PC-9 (cell line): ENCODE measurements at regions not wholly inside any gene's neighbourhood (a gene's known extent, or its start where the extent isn't known, plus 50 kb on each side); places are given as distances from the start of the nearest gene placed in this dataset.

Source experiments
- BruUV-seq: library from RNA; stranded (reverse); fragments of 400-500 nt; replicated peaks from 2 replicates; lab custom pipeline; 2021; lab: Mats Ljungman, UMichigan
- CTCF ChIA-PET: fragments of 300-600 bp; sonication (Branson Sonifier 250); formaldehyde crosslinking; loops from one replicate; lab custom pipeline; 2022; ENCODE audit warnings: antibody characterized with exemption; lab: Charles Lee
- POLR2A ChIA-PET: fragments of 300-600 bp; sonication (Branson Sonifier 250); formaldehyde crosslinking; loops from one replicate; lab custom pipeline; 2022; ENCODE audit warnings: antibody characterized with exemption; ENCODE audit not compliant: unreplicated experiment; lab: Charles Lee
- DNase-seq, 2 experiments: peaks; one replicate each; pipeline versions ENCODE4 v3.0.0 to v3.0.0-alpha.2; 2015 to 2022; ENCODE audit warnings: mixed read lengths in 1 of 2
- H2AFZ ChIP-seq: fragments of 200-600 bp; sonication (generic); 2 replicates; pipeline ENCODE4 v1.8.1; 2017; ENCODE audit warnings: antibody characterized with exemption
- H3F3A ChIP-seq: fragments of 200-600 bp; sonication (generic); 2 replicates; pipeline ENCODE4 v1.8.1; 2017; ENCODE audit warnings: antibody characterized with exemption, mild to moderate bottlenecking, low read depth; ENCODE audit not compliant: insufficient read depth
- H3K27ac ChIP-seq: fragments of 200-600 bp; sonication (generic); 2 replicates; pipeline ENCODE4 v1.6.1; 2016; ENCODE audit warnings: mixed run types
- H3K27me3 ChIP-seq: fragments of 200-600 bp; sonication (generic); 2 replicates; pipeline ENCODE4 v1.6.1; 2016; ENCODE audit warnings: low read depth, mixed run types; ENCODE audit not compliant: insufficient read depth
- H3K36me3 ChIP-seq: fragments of 200-600 bp; sonication (generic); 2 replicates; pipeline ENCODE4 v1.6.1; 2016; ENCODE audit warnings: low read depth, mixed run types
- H3K4me1 ChIP-seq: fragments of 200-600 bp; sonication (generic); replicated peaks from 2 replicates; pipeline ENCODE4 v1.6.1; 2016; ENCODE audit warnings: mixed run types; ENCODE audit not compliant: insufficient read depth
- H3K4me2 ChIP-seq: fragments of 200-600 bp; sonication (generic); 2 replicates; pipeline ENCODE4 v1.6.1; 2017; ENCODE audit warnings: mixed run types
- H3K4me3 ChIP-seq: fragments of 200-600 bp; sonication (generic); 2 replicates; pipeline ENCODE4 v1.6.1; 2016; ENCODE audit warnings: mixed run types
- H3K79me2 ChIP-seq: fragments of 200-600 bp; sonication (generic); 2 replicates; pipeline ENCODE4 v1.6.1; 2017; ENCODE audit warnings: low read depth, mixed run types
- H3K9me2 ChIP-seq: fragments of 200-600 bp; sonication (generic); 2 replicates; pipeline ENCODE4 v1.8.1; 2017; ENCODE audit warnings: mild to moderate bottlenecking; ENCODE audit not compliant: insufficient read depth
- H3K9me3 ChIP-seq: fragments of 200-600 bp; sonication (generic); 2 replicates; pipeline ENCODE4 v1.8.1; 2016; ENCODE audit warnings: low read depth; ENCODE audit not compliant: insufficient read depth
- H4K20me1 ChIP-seq: fragments of 200-600 bp; sonication (generic); 2 replicates; pipeline ENCODE4 v1.8.1; 2017; ENCODE audit not compliant: insufficient read depth
- EZH2 ChIP-seq: fragments of 200-600 bp; sonication (generic); IDR thresholded peaks from 2 replicates; pipeline ENCODE4 v1.8.0; 2017; ENCODE audit warnings: antibody characterized with exemption, low read depth
- intact Hi-C: fragments of 100-400 bp; cut with micrococcal nuclease; formaldehyde crosslinking; loops from one replicate; pipeline ENCODE4 v1.10.0; 2022; ENCODE audit not compliant: unreplicated experiment
- TF ChIP-seq, protein P1 (sequence below): fragments of 200-600 bp; sonication (generic); conservative IDR thresholded peaks from 2 replicates; pipeline ENCODE4 v1.6.1; 2017; ENCODE audit warnings: mixed run types, antibody characterized with exemption, mild to moderate bottlenecking, moderate library complexity

DNA sequence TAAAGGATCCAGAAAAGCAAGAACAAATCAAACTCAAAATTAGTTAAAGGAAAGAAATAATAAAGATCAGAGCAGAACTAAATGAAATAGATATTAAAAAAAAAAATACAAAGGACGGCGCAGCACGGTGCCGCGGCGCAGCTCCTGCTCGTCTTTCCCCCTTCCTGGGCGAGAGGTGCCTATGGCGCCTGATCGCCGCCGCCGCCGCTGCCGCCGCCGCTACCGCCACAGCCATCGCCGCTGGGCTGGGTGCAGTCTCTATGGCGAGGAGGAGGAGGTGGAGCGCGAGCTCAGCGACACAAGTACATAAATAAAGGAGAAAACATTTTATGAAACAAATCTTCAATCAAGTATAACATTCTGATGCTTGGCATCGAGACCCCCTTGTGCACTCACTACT, 77.6 kb upstream of the VANGL1 start:
- Histone ChIP-seq H2AFZ (no peak overlapping the region), H3K4me2 (no peak overlapping the region), H3K36me3 (no peaks in the 10 kb centered on the region), H3K9me2 (peaks cover 3% of the 10 kb centered on the region; the same call in 1 of the 2 replicates), H3K79me2 (no peaks in the 10 kb centered on the region), H3K27me3 (no peaks in the 10 kb centered on the region), H3K9me3 (peaks cover 19% of the 10 kb centered on the region), H3F3A (no peaks in the 10 kb centered on the region), H3K4me3 (no peak overlapping the region), H3K27ac (no peak overlapping the region), H4K20me1 (no peaks in the 10 kb centered on the region), H3K4me1 (no peaks in the 10 kb centered on the region)
- DNase-seq: no peak
- TF ChIP-seq, protein P1, sequence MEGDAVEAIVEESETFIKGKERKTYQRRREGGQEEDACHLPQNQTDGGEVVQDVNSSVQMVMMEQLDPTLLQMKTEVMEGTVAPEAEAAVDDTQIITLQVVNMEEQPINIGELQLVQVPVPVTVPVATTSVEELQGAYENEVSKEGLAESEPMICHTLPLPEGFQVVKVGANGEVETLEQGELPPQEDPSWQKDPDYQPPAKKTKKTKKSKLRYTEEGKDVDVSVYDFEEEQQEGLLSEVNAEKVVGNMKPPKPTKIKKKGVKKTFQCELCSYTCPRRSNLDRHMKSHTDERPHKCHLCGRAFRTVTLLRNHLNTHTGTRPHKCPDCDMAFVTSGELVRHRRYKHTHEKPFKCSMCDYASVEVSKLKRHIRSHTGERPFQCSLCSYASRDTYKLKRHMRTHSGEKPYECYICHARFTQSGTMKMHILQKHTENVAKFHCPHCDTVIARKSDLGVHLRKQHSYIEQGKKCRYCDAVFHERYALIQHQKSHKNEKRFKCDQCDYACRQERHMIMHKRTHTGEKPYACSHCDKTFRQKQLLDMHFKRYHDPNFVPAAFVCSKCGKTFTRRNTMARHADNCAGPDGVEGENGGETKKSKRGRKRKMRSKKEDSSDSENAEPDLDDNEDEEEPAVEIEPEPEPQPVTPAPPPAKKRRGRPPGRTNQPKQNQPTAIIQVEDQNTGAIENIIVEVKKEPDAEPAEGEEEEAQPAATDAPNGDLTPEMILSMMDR: no peak
- TF ChIP-seq EZH2: no peak
- ChIA-PET CTCF (interaction anchor here (0.6 kb wide), 1 partner anchor 1220 kb away, joined by 3 read pairs; no protein-coding TSS in a partner anchor), POLR2A (no interaction called here)
- intact Hi-C loops: no loop called here
- no TSS peak for BruUV-seq

DNA sequence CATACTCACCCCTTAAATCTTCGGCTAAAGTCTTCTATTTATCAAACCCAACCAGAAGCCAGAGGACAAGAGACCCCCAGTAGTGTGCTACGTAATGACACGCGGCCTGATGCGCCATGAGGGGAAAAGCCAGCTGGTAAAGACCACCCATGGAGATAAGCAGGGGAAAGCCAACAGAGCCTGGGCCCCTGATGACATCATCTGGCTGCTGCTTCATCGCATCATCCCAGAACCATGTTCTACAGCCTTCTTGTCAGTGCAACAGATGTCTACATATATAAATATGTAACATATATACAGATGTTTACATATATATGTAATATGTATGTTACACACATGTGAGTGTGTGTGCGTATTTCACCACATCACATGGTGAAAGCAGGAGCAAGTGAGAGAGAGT, 81.7 kb upstream of the VANGL1 start:
- no TSS peak for BruUV-seq
- POLR2A ChIA-PET: no interaction called here

DNA sequence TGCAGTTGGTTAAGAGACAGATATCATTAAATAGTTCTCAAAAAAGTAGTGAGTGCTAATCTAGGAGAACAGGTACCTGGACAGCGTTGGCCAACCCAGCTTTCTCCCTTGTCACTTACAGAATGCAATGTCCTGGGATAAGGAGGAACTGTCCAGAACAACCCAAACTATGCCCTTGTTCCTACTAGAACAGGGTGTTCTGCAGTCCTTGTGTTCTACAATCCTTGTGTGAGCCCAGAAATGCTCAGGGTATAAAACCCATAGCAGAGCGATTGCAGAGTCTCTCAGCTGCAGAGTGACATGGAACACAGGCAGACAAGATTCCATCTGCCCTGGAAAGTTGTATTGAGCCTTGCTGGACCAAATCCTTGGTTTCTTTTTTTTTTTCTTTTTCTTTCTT, 83.5 kb upstream of the VANGL1 start:
- Histone ChIP-seq H3F3A (no peaks in the 10 kb centered on the region), H3K4me3 (no peak overlapping the region), H3K27ac (no peak overlapping the region), H3K27me3 (no peaks in the 10 kb centered on the region), H3K4me2 (no peak overlapping the region), H4K20me1 (no peaks in the 10 kb centered on the region), H3K4me1 (no peaks in the 10 kb centered on the region), H3K36me3 (no peaks in the 10 kb centered on the region), H2AFZ (no peak overlapping the region), H3K9me3 (no peaks in the 10 kb centered on the region), H3K9me2 (peaks cover 3% of the 10 kb centered on the region; the same call in 1 of the 2 replicates), H3K79me2 (no peaks in the 10 kb centered on the region)
- no TSS peak for BruUV-seq
- ChIA-PET CTCF (no interaction called here), POLR2A (no interaction called here)
- TF ChIP-seq, protein P1: no peak
- no peak for TF ChIP-seq EZH2
- no peak for DNase-seq
- intact Hi-C loops: loop anchor here (10.0 kb wide), 1 partner anchor 1007 kb away; no protein-coding TSS in a partner anchor

More for the DNA sequence above, 81.7 kb upstream of the VANGL1 start:
- no peaks in the 10 kb centered on the region for H3K4me1 ChIP-seq
- H3K9me3 ChIP-seq: no peaks in the 10 kb centered on the region
- DNase-seq: no peak
- no peaks in the 10 kb centered on the region for H3K79me2 ChIP-seq
- no peaks in the 10 kb centered on the region for H4K20me1 ChIP-seq
- TF ChIP-seq EZH2: no peak
- TF ChIP-seq, protein P1: no peak
- peaks cover 3% of the 10 kb centered on the region; the same call in 1 of the 2 replicates for H3K9me2 ChIP-seq
- H3K4me3 ChIP-seq: no peak overlapping the region
- H3K27ac ChIP-seq: no peak overlapping the region
- no peaks in the 10 kb centered on the region for H3K36me3 ChIP-seq
- CTCF ChIA-PET: no interaction called here
- no peaks in the 10 kb centered on the region for H3F3A ChIP-seq
- no peak overlapping the region for H3K4me2 ChIP-seq
- intact Hi-C loops: no loop called here
- H3K27me3 ChIP-seq: no peaks in the 10 kb centered on the region
- H2AFZ ChIP-seq: no peak overlapping the region
